Right cardiac atrium (tissue), 5 donors: ENCODE measurements at regions not wholly inside any gene's neighbourhood (a gene's known extent, or its start where the extent isn't known, plus 50 kb on each side); places are given as distances from the start of the nearest gene placed in this dataset.

Experiments used
- ATAC-seq, 2 donors: fragments of 200-7000 bp; cut with Tn5 transposase; one replicate each; pipeline versions ENCODE4 v1.8.0 to v1.9.1; 2020; ENCODE audit warnings: moderate library complexity in 2 of 2, mild to moderate bottlenecking in 1 of 2
- DNase-seq, 3 donors: peaks; one replicate each; pipeline ENCODE4 v3.0.0-alpha.2; 2020
- H3K27ac ChIP-seq: one replicate; pipeline ENCODE4 v1.5.1; 2013; ENCODE audit warnings: mild to moderate bottlenecking, low read length, control low read depth, moderate library complexity
- H3K27me3 ChIP-seq: one replicate; pipeline ENCODE4 v1.6.1; 2013; ENCODE audit not compliant: control insufficient read depth, insufficient read depth
- H3K4me1 ChIP-seq: one replicate; pipeline ENCODE4 v1.6.1; 2013; ENCODE audit warnings: low read length; ENCODE audit not compliant: control insufficient read depth, insufficient read depth
- H3K4me3 ChIP-seq: one replicate; pipeline ENCODE4 v1.5.1; 2013; ENCODE audit warnings: low read length, control low read depth
- H3K9me3 ChIP-seq: one replicate; pipeline ENCODE4 v1.6.1; 2013; ENCODE audit warnings: low read length; ENCODE audit not compliant: control insufficient read depth
- WGBS: extraction: QIAGEN DNeasy Blood & Tissue Kit; methylation state at CpG from one replicate; pipeline ENCODE4 v1.1.7; 2013; 5-methylcytosine and 5-hydroxymethylcytosine counted together
- intact Hi-C, 4 donors: fragments of 100-400 bp; cut with DNase I; formaldehyde crosslinking; loops; one replicate each; pipeline versions ENCODE4 v1.11.0 to v1.14.0; 2022 to 2023
- donor health status: healthy with polysubstance abuse.
- donor health status: DM: no; HTN: yes; CAD: no.
- donor health status: DM: no; HTN: no; CAD: no.
- donor health status: DM: no; HTN: yes; CAD: no; lungs with severe emphysema.
- donor health status: DM: yes; HTN: yes; CAD: no.

DNA sequence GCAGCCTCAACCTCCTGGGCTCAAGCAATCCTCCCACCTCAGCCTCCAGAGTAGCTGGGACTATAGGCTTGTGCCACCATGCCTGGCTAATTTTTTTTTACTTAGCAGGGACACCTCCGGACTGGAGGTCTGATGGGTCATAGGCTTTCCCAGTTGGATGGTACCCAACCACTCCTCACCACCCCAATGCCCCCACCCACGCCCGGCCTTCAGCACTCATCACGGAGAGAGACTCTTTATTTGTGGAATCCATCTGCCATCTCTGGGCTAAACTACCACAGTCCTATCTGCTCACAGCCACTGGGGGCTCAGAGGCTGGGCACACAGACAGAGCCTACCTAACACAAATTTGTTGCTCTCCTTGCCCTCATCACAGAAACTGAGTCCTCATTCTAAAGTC lies 58.3 kb upstream of the STXBP1 start:
- H3K4me1 ChIP-seq: peaks cover 29% of the 10 kb centered on the region
- no peak for ATAC-seq
- DNase-seq: peak in 2 of 3 donors; percentile 10 to 25
- 73% methylated on average over 4 of the region's 4 CpGs for WGBS
- peak overlapping the region; percentile 10 for H3K27ac ChIP-seq
- H3K9me3 ChIP-seq: no peaks in the 10 kb centered on the region
- no peaks in the 10 kb centered on the region for H3K27me3 ChIP-seq
- intact Hi-C loops: no loop called here
- no peak overlapping the region for H3K4me3 ChIP-seq

DNA sequence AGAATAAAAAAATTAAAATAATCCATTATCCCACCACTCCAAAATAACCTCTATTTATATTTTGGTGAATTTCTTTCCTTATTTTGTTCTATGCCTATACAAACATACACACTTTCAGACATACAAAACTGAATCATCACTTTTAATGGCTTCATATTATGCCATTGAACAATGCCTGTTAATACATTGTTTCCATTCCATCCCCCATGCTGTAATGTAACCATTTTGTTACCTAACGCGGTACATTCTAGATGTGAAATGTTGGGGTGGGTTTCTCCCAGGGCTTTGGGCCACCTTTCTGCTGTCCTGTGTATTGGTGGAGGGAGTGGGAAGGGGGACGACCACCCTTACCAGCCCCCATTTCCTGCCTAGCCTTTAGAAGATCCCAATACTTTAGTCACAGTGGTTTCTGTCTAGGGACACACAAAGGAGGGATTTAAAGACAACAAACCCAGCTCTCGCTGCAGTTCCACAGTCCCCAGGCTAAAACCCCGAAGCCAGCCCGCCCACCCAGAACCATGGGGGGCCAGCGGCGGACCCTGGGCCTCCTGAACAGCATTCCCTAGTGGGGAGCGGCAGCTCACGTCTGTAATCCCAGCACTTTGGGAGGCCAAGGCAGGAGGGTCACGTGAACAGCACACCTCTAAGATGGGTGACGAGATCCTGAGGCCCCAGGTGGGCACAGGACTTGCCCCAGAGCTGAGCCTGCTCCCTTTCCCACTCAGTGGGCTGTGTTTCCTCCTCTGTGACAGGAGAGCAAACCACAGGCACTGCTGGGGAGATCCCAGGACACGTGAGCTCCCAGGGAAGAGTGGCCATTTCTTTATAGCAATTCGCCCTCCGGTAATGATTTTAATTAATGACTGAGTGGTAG lies 56.9 kb upstream of the STXBP1 start:
- no peak for ATAC-seq
- H3K9me3 ChIP-seq: no peaks in the 10 kb centered on the region
- H3K4me1 ChIP-seq: peaks cover 33% of the 10 kb centered on the region
- no peak overlapping the region for H3K4me3 ChIP-seq
- no peaks in the 10 kb centered on the region for H3K27me3 ChIP-seq
- H3K27ac ChIP-seq: peak overlapping the region; percentile 25
- intact Hi-C loops: no loop called here
- peak in 1 of 3 donors; percentile 34 for DNase-seq
- 72% methylated on average over 15 of the region's 15 CpGs for WGBS

DNA sequence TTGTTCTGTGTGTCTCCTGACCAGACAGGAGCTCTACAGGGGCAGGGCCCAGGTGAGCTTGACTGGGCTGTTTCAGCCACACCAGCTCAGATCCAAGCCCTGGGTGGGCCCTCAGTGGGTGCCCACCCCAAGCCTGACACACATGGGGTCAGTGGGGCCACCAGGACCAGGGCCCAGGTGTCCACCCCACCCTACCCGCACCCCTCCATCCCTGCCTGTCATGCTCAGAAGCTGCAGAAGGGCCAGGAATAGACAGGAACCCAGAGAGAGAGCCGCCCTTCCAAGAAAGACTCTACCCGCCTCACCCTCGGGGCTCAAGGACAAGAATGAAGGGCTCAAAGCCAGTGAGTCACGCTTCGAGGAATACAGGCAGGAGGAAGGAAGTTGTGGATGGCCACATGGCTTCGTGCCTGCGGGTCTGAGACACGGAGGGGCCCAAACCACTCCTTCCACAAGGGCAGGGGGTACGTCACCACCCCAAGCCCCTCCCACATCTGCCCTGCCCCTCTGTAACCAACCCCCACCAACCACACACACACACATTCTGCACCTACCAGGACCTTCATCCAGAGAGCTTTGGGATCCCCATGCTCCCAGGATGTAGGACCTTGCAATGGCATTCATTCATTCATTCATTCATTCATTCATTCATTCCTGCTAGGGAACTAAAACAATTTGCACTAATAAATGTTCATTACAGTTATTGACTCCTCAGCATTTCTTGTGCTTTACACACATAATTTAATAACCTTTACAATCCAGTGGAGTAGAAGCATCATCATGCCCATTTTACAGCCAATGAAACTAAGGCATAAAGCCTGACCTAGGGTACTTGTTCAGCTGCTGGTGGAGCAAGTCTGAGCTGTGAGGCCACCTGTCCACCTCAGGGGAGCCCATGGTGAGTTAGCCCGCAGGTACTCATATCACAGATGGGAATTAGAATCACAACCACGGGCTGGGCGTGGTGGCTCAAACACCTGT lies 55.9 kb upstream of the STXBP1 start:
- Histone ChIP-seq H3K4me3 (no peak overlapping the region), H3K27me3 (no peaks in the 10 kb centered on the region), H3K27ac (peak overlapping the region; percentile 25), H3K4me1 (peaks cover 37% of the 10 kb centered on the region), H3K9me3 (no peaks in the 10 kb centered on the region)
- DNase-seq (peak; percentile 86 to 90 (median 90)), ATAC-seq (peak; percentile 66 to 84)
- intact Hi-C loops: no loop called here
- WGBS: 40% methylated on average over 13 of the region's 13 CpGs

DNA sequence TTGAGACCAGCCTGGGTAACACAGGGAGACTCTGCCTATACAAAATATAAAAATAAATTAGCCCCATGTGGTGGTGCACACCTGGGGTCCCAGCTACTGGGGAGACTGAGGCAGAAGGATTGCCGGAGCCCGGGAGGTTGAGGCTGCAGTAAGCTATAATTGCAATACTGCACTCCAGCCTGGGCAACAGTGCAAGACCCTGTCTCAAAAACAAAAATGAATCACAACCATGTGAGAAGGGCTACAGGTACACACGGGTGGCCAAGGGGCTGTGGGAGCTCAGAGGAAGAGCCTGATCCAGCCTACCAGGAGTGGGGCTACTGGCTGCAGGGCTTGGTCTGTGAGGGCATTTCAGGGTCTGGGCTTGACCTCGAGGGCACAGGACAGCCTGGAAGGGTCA lies 55.2 kb upstream of the STXBP1 start:
- Histone ChIP-seq H3K4me1 (peaks cover 41% of the 10 kb centered on the region), H3K27ac (peak overlapping the region; percentile 57), H3K4me3 (no peak overlapping the region), H3K27me3 (no peaks in the 10 kb centered on the region), H3K9me3 (no peaks in the 10 kb centered on the region)
- ATAC-seq (no peak), DNase-seq (peak in 2 of 3 donors; percentile 28 to 38)
- 66% methylated on average over 4 of the region's 4 CpGs for WGBS
- intact Hi-C loops: no loop called here

DNA sequence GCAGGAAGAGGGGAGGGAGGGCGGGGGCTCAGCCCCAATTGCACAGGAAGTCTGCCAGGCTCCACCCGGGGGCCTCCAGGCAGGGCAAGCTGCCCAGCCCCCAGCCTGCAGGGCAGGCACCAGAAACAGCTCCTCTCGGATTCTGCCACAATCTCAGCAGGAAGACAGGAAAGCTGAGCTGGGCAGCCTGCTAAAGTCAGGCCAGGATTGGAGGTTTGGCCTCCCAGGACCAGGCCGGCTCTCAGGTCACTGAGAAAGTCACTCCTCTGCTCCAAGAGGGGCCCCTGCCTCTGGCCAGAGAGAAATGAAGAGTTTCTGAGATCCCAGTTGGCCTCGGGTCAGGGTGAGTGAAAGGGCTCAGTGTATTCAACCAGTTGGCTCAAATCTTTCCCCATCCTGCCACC lies 54.6 kb upstream of the STXBP1 start:
- Histone ChIP-seq H3K4me3 (no peak overlapping the region), H3K27me3 (no peaks in the 10 kb centered on the region), H3K9me3 (no peaks in the 10 kb centered on the region), H3K27ac (peak overlapping the region; percentile 75), H3K4me1 (peaks cover 42% of the 10 kb centered on the region)
- 6% methylated on average over 5 of the region's 5 CpGs for WGBS
- DNase-seq (peak; percentile 59 to 87 (median 86)), ATAC-seq (peak; percentile 10 to 24)
- intact Hi-C loops: no loop called here

DNA sequence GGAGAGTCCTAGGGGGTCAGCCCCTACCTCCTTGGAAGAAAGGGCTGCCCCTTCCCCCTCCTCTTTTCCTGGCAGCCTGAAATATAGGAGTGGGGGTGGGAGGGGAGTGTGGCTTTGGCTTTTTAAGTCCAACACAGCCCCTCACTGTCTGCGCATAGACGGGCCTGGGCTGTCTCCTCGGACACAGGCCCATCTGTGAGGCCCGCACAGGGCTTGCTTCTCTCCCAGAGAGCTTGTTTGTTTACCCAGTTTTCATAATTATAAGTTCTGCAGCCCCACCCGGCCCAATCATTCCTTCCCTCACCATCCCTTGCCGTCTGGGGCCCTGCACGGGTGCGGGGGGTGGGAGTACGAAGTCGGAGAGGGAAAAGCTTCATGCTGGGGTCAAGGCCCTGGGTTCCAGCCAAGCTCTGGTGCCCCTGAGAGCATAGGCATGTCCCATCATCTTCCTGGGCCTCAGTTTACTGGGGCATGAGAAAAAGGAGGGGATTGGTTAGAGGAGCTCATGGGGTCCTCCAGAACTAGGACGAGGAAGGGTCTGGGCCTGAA lies 54.0 kb upstream of the STXBP1 start:
- DNase-seq (peak in 2 of 3 donors; percentile 52 to 61), ATAC-seq (no peak)
- intact Hi-C loops: no loop called here
- Histone ChIP-seq H3K4me3 (no peak overlapping the region), H3K27me3 (no peaks in the 10 kb centered on the region), H3K27ac (peak overlapping the region; percentile 75), H3K9me3 (no peaks in the 10 kb centered on the region), H3K4me1 (peaks cover 46% of the 10 kb centered on the region)
- WGBS: 48% methylated on average over 11 of the region's 11 CpGs

DNA sequence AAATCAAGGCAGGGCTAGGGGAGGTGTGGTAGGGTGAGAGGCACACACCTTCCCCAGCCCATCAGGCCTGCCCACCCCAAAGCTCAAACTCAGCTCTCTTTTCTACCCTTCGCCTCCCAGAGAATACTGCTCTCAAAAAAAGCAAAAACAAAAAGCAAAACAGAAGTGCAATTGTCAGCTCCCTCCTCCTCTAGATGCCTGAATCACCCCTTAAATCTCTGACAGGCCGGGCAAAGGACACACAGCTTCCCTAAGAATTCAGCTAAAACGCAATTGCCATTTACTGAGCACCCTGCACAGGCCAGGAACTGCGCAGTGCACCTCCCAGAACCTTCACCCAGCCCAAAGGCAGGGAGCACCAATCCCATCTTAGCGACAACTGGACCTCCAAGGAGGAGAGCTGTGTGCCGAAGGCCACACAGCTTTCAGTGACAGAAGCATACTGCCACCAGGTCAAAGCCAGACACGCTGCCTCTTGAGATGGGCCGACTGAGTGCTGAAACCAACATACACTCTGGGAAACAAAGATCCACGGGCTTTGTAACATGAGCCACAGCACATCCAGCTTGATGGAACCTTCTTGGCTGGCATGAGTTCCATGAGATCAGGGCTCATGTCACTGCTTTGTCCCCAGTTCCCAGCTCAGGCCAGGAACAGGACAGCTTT lies 53.4 kb upstream of the STXBP1 start:
- intact Hi-C loops: no loop called here
- no peaks in the 10 kb centered on the region for H3K27me3 ChIP-seq
- ATAC-seq (no peak), DNase-seq (peak in 2 of 3 donors; percentile 24 to 28)
- peak overlapping the region; percentile 65 for H3K27ac ChIP-seq
- no peak overlapping the region for H3K4me3 ChIP-seq
- H3K9me3 ChIP-seq: no peaks in the 10 kb centered on the region
- 57% methylated on average over 9 of the region's 9 CpGs for WGBS
- H3K4me1 ChIP-seq: peaks cover 49% of the 10 kb centered on the region

DNA sequence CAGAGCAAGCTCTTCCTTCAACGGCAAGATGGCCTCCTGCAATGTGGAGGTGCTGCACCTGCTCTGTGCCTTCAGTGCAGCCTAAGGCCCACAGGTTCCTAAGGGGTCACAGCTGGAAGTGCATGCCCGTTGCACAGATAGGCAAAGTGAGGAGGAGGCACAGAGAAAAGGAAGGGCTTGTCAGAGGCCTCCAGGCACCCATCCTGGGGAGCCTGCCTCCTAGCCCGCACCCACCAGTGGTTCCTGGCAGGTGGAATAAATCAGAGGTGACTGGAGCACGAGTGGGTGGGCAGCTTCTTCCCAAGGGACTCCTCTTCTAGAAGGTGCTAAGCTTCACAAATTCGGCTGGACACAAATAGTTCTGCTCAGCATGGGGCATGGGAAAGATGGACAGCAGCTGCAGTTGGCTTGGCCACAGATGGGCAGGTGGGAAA lies 52.8 kb upstream of the STXBP1 start:
- peak overlapping the region; percentile 21 for H3K27ac ChIP-seq

DNA sequence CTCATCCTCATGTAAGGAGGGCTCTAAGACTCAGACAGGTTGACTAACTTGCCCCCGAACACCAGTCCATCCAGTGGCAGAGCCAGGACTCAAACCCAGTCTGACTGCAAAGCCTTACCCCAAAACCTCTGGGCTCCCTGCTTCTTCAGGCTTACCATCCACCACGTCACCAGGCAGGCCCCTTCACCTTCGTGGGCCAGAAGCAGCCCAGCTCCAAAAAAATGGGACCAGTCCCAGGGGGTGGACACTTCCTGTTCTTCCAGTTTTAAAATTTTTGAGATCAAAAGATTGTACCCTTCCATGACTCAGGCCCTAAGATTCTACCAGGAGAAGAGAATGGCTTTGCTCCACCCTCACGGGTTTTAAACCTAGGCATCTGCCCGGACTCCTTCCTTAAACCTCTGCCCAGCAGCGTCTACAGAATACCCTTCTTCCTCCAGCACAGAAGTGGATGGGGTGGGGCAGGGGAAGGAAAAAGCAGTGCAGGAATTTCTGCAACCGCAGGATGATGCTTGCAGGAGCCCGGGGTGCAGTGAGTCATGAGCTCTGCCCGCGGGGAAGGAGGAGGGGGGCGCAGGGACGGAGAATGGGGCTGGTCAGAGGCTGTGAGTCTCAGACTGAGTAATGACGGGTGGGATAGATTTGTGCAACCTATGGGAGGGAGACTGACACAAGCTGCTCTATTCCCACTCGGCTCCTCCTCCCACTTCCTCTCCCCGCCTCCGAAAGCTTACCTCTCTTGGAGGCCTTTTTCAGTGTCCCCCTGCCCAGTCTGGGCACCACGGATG lies 50.4 kb upstream of the STXBP1 start:
- ATAC-seq (peak; percentile 73 to 86), DNase-seq (peak; percentile 87 to 91 (median 90))
- 39% methylated on average over 17 of the region's 17 CpGs for WGBS
- intact Hi-C loops: no loop called here
- Histone ChIP-seq H3K9me3 (no peaks in the 10 kb centered on the region), H3K27ac (peak overlapping the region; percentile 94), H3K27me3 (no peaks in the 10 kb centered on the region), H3K4me3 (no peak overlapping the region), H3K4me1 (peaks cover 39% of the 10 kb centered on the region)

More for the DNA sequence above, 52.8 kb upstream of the STXBP1 start:
- DNase-seq (peak in 2 of 3 donors; percentile 12 to 16), ATAC-seq (no peak)
- H3K4me1 ChIP-seq: peaks cover 46% of the 10 kb centered on the region
- 63% methylated on average over 5 of the region's 5 CpGs for WGBS
- no peak overlapping the region for H3K4me3 ChIP-seq
- H3K9me3 ChIP-seq: no peaks in the 10 kb centered on the region
- intact Hi-C loops: no loop called here
- H3K27me3 ChIP-seq: no peaks in the 10 kb centered on the region
